ENCODE measurements at regions not wholly inside any gene's neighbourhood (a gene's known extent, or its start where the extent isn't known, plus 50 kb on each side); places are given as distances from the start of the nearest gene placed in this dataset.

GRCh38 chrX:840556-840955 is 210.0 kb downstream of the SHOX start:
- TF ChIP-seq GLIS3 (CRISPR knock-in tag; IDR thresholded peaks at IDR 0.05) (no peak), ZFP30 (CRISPR knock-in tag; IDR thresholded peaks at IDR 0.05) (no peak), PPARA (CRISPR knock-in tag; IDR thresholded peaks at IDR 0.05; ENCODE audit: borderline replicate concordance) (no peak), ZC3H10 (CRISPR knock-in tag; IDR thresholded peaks at IDR 0.05) (no peak), ZNF70 (CRISPR knock-in tag; IDR thresholded peaks at IDR 0.05) (no peak)
